Muscle of arm (tissue), 1 donor: ENCODE measurements at regions not wholly inside any gene's neighbourhood (a gene's known extent, or its start where the extent isn't known, plus 50 kb on each side); places are given as distances from the start of the nearest gene placed in this dataset.

Experiments
- DNase-seq: peaks from one replicate; pipeline ENCODE4 v3.0.0-alpha.2; 2013

DNA sequence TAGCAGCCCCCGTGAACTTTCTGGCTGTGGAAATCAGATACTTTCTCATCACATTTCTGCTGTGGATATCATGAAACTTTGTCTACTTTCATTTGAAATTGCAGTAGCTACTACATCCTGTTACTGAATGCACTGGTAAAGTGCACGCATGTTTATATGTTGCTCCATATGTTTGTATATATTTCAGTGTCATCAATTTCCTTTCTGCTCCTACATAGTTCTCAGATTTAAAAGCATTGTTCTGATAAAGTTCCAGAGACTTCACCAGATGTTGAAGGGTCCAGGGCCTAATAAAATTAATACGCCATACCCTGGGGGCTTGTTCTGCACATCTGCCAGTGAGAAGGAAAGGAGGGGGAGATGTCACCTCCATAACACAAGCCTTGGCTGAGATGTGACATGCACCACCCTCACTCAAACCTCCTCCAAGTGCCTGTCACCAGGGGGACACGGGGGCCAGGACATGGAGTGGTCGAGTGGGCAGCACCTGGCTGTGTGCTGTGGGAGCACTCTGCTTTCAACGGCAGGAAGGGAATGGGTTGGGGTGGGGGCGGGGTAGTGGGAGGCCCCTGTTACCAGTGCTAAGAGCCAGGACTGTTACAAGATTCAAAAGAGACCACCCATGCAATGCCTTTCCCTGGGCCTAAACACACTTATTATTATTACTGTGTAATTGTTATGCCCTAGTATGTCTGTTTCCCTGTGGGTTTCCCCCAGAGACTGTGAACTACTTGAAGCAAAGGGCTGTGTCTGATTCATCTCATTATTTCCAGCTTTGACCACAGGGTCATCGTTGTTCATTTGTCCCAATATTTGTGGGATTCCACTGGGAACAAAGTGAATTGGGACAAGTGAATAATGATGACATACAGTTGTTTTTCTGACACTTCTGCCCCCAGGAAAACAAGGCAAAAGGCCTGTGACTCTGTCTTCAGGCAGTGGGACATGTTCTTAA is 193.4 kb downstream of the FOXL1 start:
- DNase-seq, result no peak

GRCh38 chr16:86772671-86773353 is 194.5 kb downstream of the FOXL1 start:
- no peak for DNase-seq

DNA sequence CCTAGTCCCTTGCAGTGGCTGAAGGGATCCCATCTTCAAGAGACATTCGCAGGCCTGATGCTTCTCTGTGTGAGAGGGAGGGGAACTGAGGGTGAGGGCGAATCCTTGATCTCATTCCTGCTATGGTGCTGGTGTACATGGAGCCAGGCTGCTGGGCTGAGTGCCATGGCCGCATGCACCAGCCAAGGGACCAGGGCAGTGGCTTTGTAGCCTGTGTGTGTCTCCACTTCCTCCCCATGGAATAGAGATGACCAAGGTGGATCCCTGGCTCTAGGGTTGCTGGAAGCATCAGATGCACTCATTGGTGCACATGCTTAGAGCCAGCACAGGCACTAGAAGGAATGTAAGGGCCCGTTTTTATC is 195.0 kb downstream of the FOXL1 start:
- DNase-seq, result no peak

- no peak for DNase-seq
Observed at GRCh38 chr16:86774931-86775330, 196.6 kb downstream of the FOXL1 start.

GRCh38 chr16:86775511-86775921 is 197.2 kb downstream of the FOXL1 start:
- no peak for DNase-seq

GRCh38 chr16:86777381-86777946 is 199.1 kb downstream of the FOXL1 start:
- no peak for DNase-seq

- DNase-seq, result no peak
Observed at GRCh38 chr16:86778108-86778745, 199.9 kb downstream of the FOXL1 start.

DNA sequence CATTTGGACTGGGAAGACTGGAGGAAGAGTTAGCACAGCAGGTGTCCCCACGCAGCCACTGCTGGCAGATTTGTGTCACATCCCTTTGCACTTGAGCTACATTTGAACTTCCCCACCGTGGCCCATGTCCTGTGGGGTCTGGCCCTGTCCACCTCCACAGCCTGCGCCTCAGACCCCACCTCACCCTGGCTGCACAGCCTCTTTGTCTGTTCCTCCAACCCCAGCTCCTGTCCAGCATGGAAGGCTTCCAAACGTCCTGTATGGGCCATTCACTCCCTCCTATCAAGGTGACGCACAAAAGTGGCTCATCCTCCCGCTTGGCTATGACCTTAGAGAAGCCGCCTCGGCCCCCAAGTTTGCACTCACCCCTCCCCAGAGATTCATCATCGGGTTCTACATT is 200.6 kb downstream of the FOXL1 start:
- no peak for DNase-seq

DNA sequence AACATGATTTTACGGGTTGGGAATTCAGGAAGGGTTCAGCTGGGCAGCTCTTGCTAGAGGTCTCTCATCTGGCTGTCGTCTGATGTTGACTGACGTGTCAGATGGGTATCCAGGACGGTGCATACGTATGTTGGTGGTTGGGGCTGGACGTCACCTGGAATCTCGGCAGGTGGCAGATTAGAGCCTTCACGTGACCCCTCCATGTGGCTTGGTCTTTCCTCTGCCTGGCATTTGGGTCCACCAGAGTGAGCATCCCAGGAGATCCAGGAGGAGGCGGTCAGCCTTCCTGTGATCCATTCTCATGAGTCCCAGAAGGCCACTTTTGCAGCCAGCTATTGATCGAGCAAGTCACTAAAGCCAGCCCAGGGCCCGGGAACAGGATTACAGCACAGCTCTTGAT is 202.7 kb downstream of the FOXL1 start:
- DNase-seq, result no peak

DNA sequence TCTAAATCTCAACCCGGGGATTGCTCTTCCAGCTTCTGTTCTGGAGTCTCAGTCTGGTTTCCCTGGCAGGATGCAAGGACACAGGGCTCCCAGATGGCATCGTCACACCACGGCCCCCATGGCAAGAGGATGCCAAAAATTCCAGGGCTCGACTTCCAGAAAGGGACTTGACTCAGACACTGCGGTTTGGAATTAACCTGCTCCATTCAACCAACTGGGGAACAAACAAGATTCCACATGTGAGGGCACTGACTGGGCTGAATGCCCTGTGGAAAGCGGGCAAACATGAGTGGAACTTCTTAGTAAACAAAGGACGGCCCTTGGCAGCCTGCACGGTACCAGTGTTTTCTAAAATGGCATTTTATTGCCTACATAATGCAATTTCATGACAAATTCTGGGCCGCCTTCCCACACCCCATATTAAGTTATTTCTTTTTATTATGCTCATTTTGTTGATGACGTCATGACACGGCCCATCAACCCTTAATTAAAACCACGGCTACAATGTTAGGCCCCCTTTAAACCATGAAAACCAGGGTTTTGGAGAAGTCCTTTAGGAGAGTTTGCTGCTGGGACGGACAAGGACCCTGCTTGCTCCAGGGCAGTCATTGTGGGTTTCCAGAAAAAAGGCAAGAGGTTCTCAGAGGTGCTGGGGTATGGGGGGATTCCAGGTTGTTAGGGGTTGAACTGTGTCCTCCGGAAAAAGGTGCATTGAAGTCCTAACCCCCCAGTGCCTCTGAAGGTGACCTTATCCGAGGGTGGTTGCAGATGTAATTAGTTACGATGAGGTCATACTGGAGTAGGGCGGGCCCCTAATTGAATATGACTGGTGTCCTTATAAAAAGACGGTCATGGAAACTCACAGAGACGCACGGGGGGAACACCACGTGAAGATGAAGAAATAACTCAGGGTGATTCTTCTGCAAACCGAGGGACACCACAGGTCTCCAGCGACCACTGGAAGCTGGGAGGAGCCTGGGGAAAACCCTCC is 205.6 kb downstream of the FOXL1 start:
- no peak for DNase-seq

DNA sequence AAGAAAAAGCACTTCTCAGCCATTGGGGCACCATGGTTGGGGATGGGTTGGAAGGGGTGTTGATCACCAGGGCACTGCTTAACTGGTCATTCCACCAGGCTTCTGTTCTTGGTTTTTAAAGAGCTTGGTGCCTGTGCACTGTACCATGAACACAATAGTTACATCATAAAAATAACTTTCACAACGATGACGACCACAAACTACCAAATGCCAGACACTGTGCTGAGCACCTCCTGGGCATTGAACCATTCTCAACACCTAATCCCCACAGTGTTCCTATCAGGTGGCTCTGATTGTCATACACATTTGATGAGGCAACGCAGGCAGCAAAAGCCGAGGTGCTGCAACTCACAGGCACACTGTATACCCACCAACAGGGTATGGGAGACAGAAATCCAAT is 208.0 kb downstream of the FOXL1 start:
- no peak for DNase-seq

DNA sequence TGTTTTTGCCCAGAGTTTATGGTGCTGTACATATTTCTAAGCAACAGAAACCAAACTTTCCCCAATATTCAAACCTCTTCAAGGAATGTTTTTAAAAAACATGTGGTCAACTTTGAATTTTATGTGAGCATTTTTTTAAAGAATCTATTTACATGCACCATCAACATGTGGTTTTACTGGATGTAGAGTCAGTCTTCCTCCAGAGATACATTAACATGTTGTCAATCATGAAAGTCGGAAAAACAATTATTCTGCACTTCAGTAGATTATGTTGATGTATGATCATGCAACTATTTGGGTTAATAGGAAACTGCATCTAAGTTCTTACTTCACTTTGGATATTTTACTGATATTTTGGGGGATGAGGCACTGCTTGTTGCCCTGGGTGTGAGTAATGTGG is 208.6 kb downstream of the FOXL1 start:
- DNase-seq, result no peak

- no peak for DNase-seq
Observed at GRCh38 chr16:86787538-86787937, 209.2 kb downstream of the FOXL1 start.

GRCh38 chr16:86789621-86790051 is 211.3 kb downstream of the FOXL1 start:
- DNase-seq, result no peak

DNA sequence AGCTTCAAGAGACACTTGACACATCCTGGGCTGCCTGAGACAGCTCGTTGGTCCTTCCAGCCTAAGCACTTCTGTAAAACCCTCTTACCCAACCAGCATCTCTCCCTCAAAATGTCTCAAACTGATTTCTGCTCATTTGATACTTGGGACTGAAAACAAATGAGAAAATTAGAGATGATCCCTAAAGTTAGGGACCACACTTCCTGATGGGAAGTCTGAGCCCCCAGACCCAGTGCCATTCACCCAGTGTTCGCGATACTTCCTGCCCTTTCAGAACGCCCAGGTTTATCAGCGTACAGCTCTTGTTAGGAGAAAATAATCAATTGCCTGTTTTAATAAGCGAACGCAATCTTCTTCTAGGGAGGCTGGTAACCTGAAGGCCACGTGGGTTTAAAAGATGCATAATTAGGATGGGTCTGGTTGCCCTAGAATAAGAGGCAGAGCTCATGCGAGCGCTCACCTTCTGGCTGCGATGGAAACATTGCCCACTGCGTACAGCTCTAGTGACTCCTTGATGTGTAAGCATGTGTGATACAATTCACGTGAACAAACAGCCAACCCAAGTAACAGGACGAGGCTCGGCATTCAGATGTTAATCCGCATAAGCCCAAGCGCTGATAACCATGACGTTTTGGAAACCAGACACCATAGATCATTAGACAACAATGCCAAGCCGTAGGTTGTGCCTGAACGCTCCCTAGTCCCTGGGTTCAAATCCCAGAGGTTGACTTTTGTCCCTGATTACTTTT is 213.1 kb downstream of the FOXL1 start:
- no peak for DNase-seq

- DNase-seq, result no peak
Observed at GRCh38 chr16:86794216-86794864, 216.0 kb downstream of the FOXL1 start.

DNA sequence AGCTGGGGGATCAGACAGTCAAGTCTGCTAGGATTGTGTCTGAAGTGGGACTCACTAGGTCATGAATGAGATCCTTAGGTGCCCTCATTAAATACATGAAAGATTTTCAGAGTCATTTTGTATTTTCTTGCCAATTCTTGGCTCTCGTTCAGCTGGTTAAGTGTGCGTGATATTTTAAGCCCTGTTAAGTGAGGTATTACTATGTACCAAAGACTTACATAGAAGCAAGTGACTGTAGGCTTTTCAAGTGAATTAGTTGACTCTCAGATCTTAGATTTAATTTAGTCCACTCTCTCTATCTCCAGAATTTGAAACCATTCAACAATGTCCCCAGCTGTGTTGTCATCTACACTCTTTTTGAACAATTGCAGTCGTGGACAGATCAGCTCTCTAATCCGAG is 219.4 kb downstream of the FOXL1 start:
- no peak for DNase-seq

DNA sequence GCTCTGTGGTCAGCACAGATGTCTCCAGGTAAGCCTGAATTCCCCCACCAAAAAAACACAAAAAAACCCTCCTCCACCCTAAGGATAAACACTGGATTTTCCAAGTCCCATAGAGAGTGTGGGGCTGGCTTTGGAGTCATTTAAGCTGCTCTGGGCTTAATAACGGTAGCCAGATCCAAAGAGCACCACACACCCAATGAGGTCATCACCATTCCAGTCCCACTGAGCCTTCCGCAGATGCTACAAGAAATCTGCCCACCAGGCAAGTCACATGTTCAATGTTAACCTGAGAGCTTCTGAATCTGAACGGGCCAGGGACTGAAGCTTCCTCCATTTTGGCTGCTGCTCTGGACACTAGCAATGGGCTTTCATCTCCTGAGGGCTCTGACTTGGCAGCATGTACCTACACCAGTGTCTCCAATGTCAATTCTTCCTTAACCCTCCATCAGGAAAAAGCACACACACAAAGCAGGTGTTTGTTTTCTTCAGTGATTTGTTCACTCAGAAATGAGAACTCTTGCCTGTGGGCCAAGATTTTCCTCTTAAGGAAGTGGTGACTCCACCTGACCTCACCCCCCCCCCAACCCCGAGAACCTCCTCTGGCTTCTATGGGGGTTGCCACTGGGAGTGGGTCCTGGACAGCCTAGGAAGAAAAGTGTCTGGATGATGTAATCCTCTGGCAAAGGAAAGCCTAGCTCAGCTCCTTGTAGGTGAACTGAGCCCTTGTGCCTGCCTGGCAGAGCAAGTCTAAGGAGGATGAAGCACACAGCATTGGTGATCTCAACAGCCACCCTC is 220.1 kb downstream of the FOXL1 start:
- no peak for DNase-seq

GRCh38 chr16:86799367-86799766 is 221.0 kb downstream of the FOXL1 start:
- DNase-seq, result no peak
